ENCODE measurements at regions not wholly inside any gene's neighbourhood (a gene's known extent, or its start where the extent isn't known, plus 50 kb on each side); places are given as distances from the start of the nearest gene placed in this dataset.
A peak's percentile ranks its signal among the peaks of the same experiment; 100 is the strongest.
"Not testable (repeated sequence)": the region's sequence is repeated elsewhere in the genome, so short reads cannot be mapped to it uniquely, and the experiment has no call there.

- H3K9me3 Mint-ChIP-seq; intact Hi-C loops (cut with micrococcal nuclease); H3K27ac Mint-ChIP-seq; H3K4me3 Mint-ChIP-seq; H3K36me3 Mint-ChIP-seq (ENCODE audit: low read depth); H3K27me3 Mint-ChIP-seq: not testable (repeated sequence)
- peaks cover 39% of the 10 kb centered on the region for H3K4me1 Mint-ChIP-seq (ENCODE audit: low read depth)
Measured at GRCh38 chr5:119299242-119299614, 56.6 kb upstream of the TNFAIP8 start.

GRCh38 chr5:119299615-119300310 is 56.1 kb upstream of the TNFAIP8 start:
- H3K36me3 Mint-ChIP-seq (ENCODE audit: low read depth); H3K27me3 Mint-ChIP-seq; intact Hi-C loops (cut with micrococcal nuclease); H3K9me3 Mint-ChIP-seq; H3K27ac Mint-ChIP-seq; H3K4me3 Mint-ChIP-seq: not testable (repeated sequence)
- H3K4me1 Mint-ChIP-seq (ENCODE audit: low read depth), result peaks cover 43% of the 10 kb centered on the region

- intact Hi-C loops (cut with micrococcal nuclease), result no loop called here
- no peaks in the 10 kb centered on the region for H3K9me3 Mint-ChIP-seq
Measured at GRCh38 chr5:119300311-119300670, 55.5 kb upstream of the TNFAIP8 start.

GRCh38 chr5:119301210-119301609 is 54.6 kb upstream of the TNFAIP8 start:
- intact Hi-C loops (cut with micrococcal nuclease), result no loop called here
- Mint-ChIP-seq H3K9me3 (no peaks in the 10 kb centered on the region), H3K27ac (no peak overlapping the region), H3K4me3 (no peak overlapping the region), H3K36me3 (ENCODE audit: low read depth) (peaks cover 5% of the 10 kb centered on the region), H3K27me3 (no peaks in the 10 kb centered on the region), H3K4me1 (ENCODE audit: low read depth) (peaks cover 50% of the 10 kb centered on the region)

More at GRCh38 chr5:119300311-119300670, 55.5 kb upstream of the TNFAIP8 start:
- Mint-ChIP-seq H3K27me3 (no peaks in the 10 kb centered on the region), H3K4me3 (no peak overlapping the region), H3K36me3 (ENCODE audit: low read depth) (peaks cover 5% of the 10 kb centered on the region), H3K4me1 (ENCODE audit: low read depth) (peaks cover 43% of the 10 kb centered on the region), H3K27ac (no peak overlapping the region)

DNA sequence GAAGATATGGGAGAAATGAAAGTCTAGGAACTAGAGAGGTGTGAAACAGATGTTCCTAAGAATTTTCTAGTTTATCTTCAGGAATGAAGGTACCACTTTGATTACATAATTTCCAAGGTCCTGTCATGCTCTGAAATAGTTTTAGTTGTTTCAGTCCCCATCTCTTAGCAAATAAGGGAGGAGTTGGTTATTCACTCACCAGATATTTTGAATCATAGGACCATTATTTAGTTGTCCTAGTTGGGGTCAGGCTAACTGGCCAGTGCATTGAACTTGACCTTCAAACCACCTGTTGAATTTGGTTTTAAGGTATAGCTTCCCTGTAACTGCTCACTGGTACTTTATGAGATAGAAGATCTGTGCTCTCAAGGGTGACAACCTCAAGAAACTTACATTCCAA is 53.9 kb upstream of the TNFAIP8 start:
- peaks cover 5% of the 10 kb centered on the region for H3K36me3 Mint-ChIP-seq (ENCODE audit: low read depth)
- peaks cover 53% of the 10 kb centered on the region for H3K4me1 Mint-ChIP-seq (ENCODE audit: low read depth)
- no peak overlapping the region for H3K27ac Mint-ChIP-seq
- H3K4me3 Mint-ChIP-seq, result no peak overlapping the region
- H3K27me3 Mint-ChIP-seq, result no peaks in the 10 kb centered on the region
- intact Hi-C loops (cut with micrococcal nuclease), result no loop called here
- H3K9me3 Mint-ChIP-seq, result no peaks in the 10 kb centered on the region

GRCh38 chr5:119302449-119302848 is 53.4 kb upstream of the TNFAIP8 start:
- Mint-ChIP-seq H3K4me3 (no peak overlapping the region), H3K27me3 (no peaks in the 10 kb centered on the region), H3K27ac (peak overlapping the region; percentile 36), H3K4me1 (ENCODE audit: low read depth) (peaks cover 53% of the 10 kb centered on the region), H3K9me3 (no peaks in the 10 kb centered on the region), H3K36me3 (ENCODE audit: low read depth) (peaks cover 5% of the 10 kb centered on the region)
- intact Hi-C loops (cut with micrococcal nuclease), result no loop called here

DNA sequence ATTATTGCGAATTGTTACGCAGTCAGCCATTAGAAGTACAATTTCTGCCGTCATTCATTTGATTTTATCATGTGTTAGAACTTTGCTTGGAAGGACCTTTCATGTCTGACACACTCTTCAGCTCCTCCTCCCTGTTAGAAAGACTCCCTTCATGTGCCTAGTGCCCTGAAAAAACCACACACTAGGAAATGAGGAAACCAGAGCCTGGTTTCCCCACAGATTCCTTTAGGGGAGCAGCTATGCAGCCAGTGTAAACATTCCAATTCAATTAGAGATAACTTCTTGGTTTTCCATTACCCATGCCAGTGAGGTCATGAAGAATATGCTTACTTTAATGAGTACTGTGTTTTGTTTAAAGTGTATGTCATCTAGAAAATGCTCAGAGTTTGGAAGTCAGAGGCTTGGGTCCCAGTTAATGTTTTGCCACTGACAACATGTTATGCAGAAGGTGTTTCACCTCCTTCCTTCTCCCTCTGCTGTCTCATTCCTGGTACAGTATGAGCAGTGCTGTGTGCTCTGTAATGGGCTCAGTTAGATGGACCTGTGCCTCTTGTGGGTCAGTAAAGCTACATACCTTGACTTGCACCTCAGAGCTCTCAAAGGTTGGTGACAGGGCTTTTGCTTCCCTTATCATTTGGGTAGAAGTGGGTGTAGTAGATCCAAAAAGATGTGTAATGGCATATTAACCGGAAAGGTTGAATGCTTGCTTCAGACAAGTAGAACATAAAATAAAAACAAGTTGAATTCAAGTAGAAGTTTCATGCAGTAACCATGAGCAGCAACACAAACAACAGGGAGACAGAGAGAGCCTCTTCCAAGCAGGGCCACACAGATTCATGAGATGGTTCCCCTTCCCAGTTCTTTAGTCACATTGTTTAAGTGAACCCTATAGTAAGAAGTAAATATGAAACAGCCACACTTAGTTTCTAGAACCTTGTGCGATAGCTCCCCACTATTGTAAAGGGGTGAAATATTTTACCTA is 52.6 kb upstream of the TNFAIP8 start:
- Mint-ChIP-seq H3K4me1 (ENCODE audit: low read depth) (peaks cover 55% of the 10 kb centered on the region), H3K36me3 (ENCODE audit: low read depth) (peaks cover 5% of the 10 kb centered on the region), H3K27me3 (no peaks in the 10 kb centered on the region), H3K9me3 (no peaks in the 10 kb centered on the region), H3K4me3 (no peak overlapping the region), H3K27ac (peak overlapping the region; percentile 36)
- intact Hi-C loops (cut with micrococcal nuclease), result no loop called here

GRCh38 chr5:119304439-119305211 is 51.2 kb upstream of the TNFAIP8 start:
- Mint-ChIP-seq H3K27ac (peak overlapping the region; percentile 42), H3K36me3 (ENCODE audit: low read depth) (peaks cover 5% of the 10 kb centered on the region), H3K4me1 (ENCODE audit: low read depth) (peaks cover 63% of the 10 kb centered on the region), H3K9me3 (no peaks in the 10 kb centered on the region), H3K4me3 (no peak overlapping the region), H3K27me3 (no peaks in the 10 kb centered on the region)
- intact Hi-C loops (cut with micrococcal nuclease), result loop anchor here (5.0 kb wide), 1 partner anchor 32 kb away; no protein-coding TSS in a partner anchor

All from dendritic cell treated with granulocyte-macrophage colony-stimulating factor and Interleukin-4, amounts not matched to agents 40 ng/mL and 50 ng/mL, for 4 days (primary cell).